ENCODE measurements at regions not wholly inside any gene's neighbourhood (a gene's known extent, or its start where the extent isn't known, plus 50 kb on each side); places are given as distances from the start of the nearest gene placed in this dataset.
"Not testable (repeated sequence)": the region's sequence is repeated elsewhere in the genome, so short reads cannot be mapped to it uniquely, and the experiment has no call there.

- TF ChIP-seq CTCF (IDR thresholded peaks at IDR 0.05; ENCODE audit: control extremely low read depth in 1 of 3, insufficient read depth in 1 of 3, low read depth in 1 of 3, low read length in 3 of 3); EZH2 (IDR thresholded peaks at IDR 0.05; ENCODE audit: low read depth, low read length, severe bottlenecking); POLR2A (IDR thresholded peaks at IDR 0.05; ENCODE audit: control extremely low read depth in 1 of 2, low read depth in 2 of 2, low read length in 2 of 2); YY1 (IDR thresholded peaks at IDR 0.05; ENCODE audit: low read depth, low read length); POLR2AphosphoS5 (IDR thresholded peaks at IDR 0.05; ENCODE audit: low read depth, low read length); EP300 (IDR thresholded peaks at IDR 0.05; ENCODE audit: borderline replicate concordance in 1 of 2, low read depth in 2 of 2, low read length in 2 of 2); HDAC6 (IDR thresholded peaks at IDR 0.05; ENCODE audit: low read depth, low read length); CEBPB (IDR thresholded peaks at IDR 0.05; ENCODE audit: low read depth, low read length); MAFK (IDR thresholded peaks at IDR 0.05; ENCODE audit: low read depth, low read length): not testable (repeated sequence)
- peak; percentile 24 to 32; a peak in 3 of 4 replicates for TF ChIP-seq RAD21 (IDR thresholded peaks at IDR 0.05 in 1 of 2, conservative IDR thresholded peaks at IDR 0.05 in 1 of 2; ENCODE audit: low read depth in 2 of 2, low read length in 2 of 2)
These were observed 198.1 kb downstream of the NPIPA7 start for GRCh38 chr16:16577062-16577461.

Measured in H1 (cell line).